WTC11 (cell line): ENCODE measurements at regions not wholly inside any gene's neighbourhood (a gene's known extent, or its start where the extent isn't known, plus 50 kb on each side); places are given as distances from the start of the nearest gene placed in this dataset.
A peak's percentile ranks its signal among the peaks of the same experiment; 100 is the strongest.

Source experiments
- ATAC-seq: fragments of 200-7000 bp; cut with Tn5 transposase; 2 replicates; pipeline ENCODE4 v1.10.0; 2021; ENCODE audit warnings: mild to moderate bottlenecking, moderate library complexity
- CTCF ChIA-PET: fragments of 300-600 bp; sonication (Branson Sonifier 250); formaldehyde crosslinking; loops from one replicate; lab custom pipeline; 2021; ENCODE audit warnings: antibody characterized with exemption; lab: Charles Lee
- POLR2A ChIA-PET: fragments of 350-600 bp; sonication (Branson Sonifier 250); formaldehyde crosslinking; loops from one replicate; lab custom pipeline; 2021; ENCODE audit warnings: antibody characterized with exemption; lab: Charles Lee
- DNase-seq: peaks from one replicate; pipeline ENCODE4 v3.0.0; 2021; ENCODE audit warnings: low spot score
- H3K27ac Mint-ChIP-seq: 2 replicates; pipeline ENCODE4 v1.8.0; 2021; ENCODE audit warnings: mixed read lengths
- H3K27me3 Mint-ChIP-seq: 2 replicates; pipeline ENCODE4 v1.8.0; 2021; ENCODE audit warnings: low read depth, mild to moderate bottlenecking, moderate library complexity, mixed read lengths
- H3K36me3 Mint-ChIP-seq: 2 replicates; pipeline ENCODE4 v1.8.0; 2021; ENCODE audit warnings: mixed read lengths
- H3K4me1 Mint-ChIP-seq: 2 replicates; pipeline ENCODE4 v1.8.0; 2022; ENCODE audit warnings: mixed read lengths
- H3K4me3 Mint-ChIP-seq: 2 replicates; pipeline ENCODE4 v1.8.0; 2021; ENCODE audit warnings: mild to moderate bottlenecking, moderate library complexity, mixed read lengths
- H3K9me3 Mint-ChIP-seq: 2 replicates; pipeline ENCODE4 v1.8.0; 2021; ENCODE audit warnings: mixed read lengths
- ETV6 ChIP-seq: sonication (generic); formaldehyde crosslinking; IDR thresholded peaks from 2 replicates; pipeline ENCODE4 v1.8.1; 2022; ENCODE audit warnings: mild to moderate bottlenecking, missing genetic modification reagents
- FOXK1 ChIP-seq: sonication (generic); formaldehyde crosslinking; IDR thresholded peaks from 2 replicates; pipeline ENCODE4 v1.8.0; 2022; ENCODE audit warnings: mild to moderate bottlenecking, moderate library complexity, missing genetic modification reagents
- FOXP1 ChIP-seq: sonication (generic); formaldehyde crosslinking; IDR thresholded peaks from 2 replicates; pipeline ENCODE4 v1.8.0; 2022; ENCODE audit warnings: missing genetic modification reagents, mild to moderate bottlenecking, moderate library complexity, borderline replicate concordance
- FOXP4 ChIP-seq: sonication (generic); formaldehyde crosslinking; IDR thresholded peaks from 2 replicates; pipeline ENCODE4 v1.8.0; 2022; ENCODE audit warnings: mild to moderate bottlenecking, missing genetic modification reagents
- IRF1 ChIP-seq: sonication (generic); formaldehyde crosslinking; IDR thresholded peaks from 2 replicates; pipeline ENCODE4 v1.8.0; 2023; ENCODE audit warnings: missing genetic modification reagents
- JAZF1 ChIP-seq: fragments of 250-450 bp; sonication (Bioruptor Pico); IDR thresholded peaks from 2 replicates; pipeline ENCODE4 v1.9.0; 2021; ENCODE audit warnings: moderate library complexity, mild to moderate bottlenecking, inconsistent platforms
- NFE2L1 ChIP-seq: sonication (generic); formaldehyde crosslinking; IDR thresholded peaks from 2 replicates; pipeline ENCODE4 v1.8.1; 2023; ENCODE audit warnings: missing genetic modification reagents
- SMAD3 ChIP-seq: sonication (generic); formaldehyde crosslinking; IDR thresholded peaks from 2 replicates; pipeline ENCODE4 v1.8.0; 2022; ENCODE audit warnings: missing genetic modification reagents, mild to moderate bottlenecking, borderline replicate concordance
- TEAD4 ChIP-seq: sonication (generic); formaldehyde crosslinking; IDR thresholded peaks from 2 replicates; pipeline ENCODE4 v1.8.0; 2022; ENCODE audit warnings: mild to moderate bottlenecking, missing genetic modification reagents
- ZBTB43 ChIP-seq: sonication (generic); formaldehyde crosslinking; IDR thresholded peaks from 2 replicates; pipeline ENCODE4 v1.8.1; 2023; ENCODE audit warnings: mild to moderate bottlenecking, missing genetic modification reagents
- ZNF219 ChIP-seq: sonication (generic); formaldehyde crosslinking; IDR thresholded peaks from 2 replicates; pipeline ENCODE4 v1.8.0; 2023; ENCODE audit warnings: missing genetic modification reagents, mild to moderate bottlenecking, borderline replicate concordance
- ZNF671 ChIP-seq: fragments of 250-450 bp; sonication (Bioruptor Pico); IDR thresholded peaks from 2 replicates; pipeline ENCODE4 v1.8.0; 2021; ENCODE audit warnings: mild to moderate bottlenecking
- ZSCAN18 ChIP-seq: fragments of 250-450 bp; sonication (Bioruptor Pico); IDR thresholded peaks from 2 replicates; pipeline ENCODE4 v2.1.2; 2022; ENCODE audit warnings: mild to moderate bottlenecking, moderate library complexity
- TF ChIP-seq, protein P1 (sequence below): sonication (generic); formaldehyde crosslinking; IDR thresholded peaks from 2 replicates; pipeline ENCODE4 v1.8.1; 2022; ENCODE audit warnings: low read depth, mild to moderate bottlenecking, moderate library complexity, missing genetic modification reagents, borderline replicate concordance
- TF ChIP-seq, protein P2 (sequence below): sonication (generic); formaldehyde crosslinking; IDR thresholded peaks from 2 replicates; pipeline ENCODE4 v1.8.0; 2022; ENCODE audit warnings: mild to moderate bottlenecking, missing genetic modification reagents
- TF ChIP-seq, protein P3 (sequence below): sonication (generic); formaldehyde crosslinking; IDR thresholded peaks from 2 replicates; pipeline ENCODE4 v1.8.1; 2022; ENCODE audit warnings: low read depth, missing genetic modification reagents, borderline replicate concordance

- TF ChIP-seq JAZF1 (CRISPR knock-in tag) (no peak), FOXP4 (CRISPR knock-in tag) (no peak), ZNF671 (no peak), FOXP1 (CRISPR knock-in tag) (no peak), IRF1 (CRISPR knock-in tag) (no peak), ZBTB43 (no peak)
Measured at GRCh38 chr11:92791886-92792285, 177.6 kb upstream of the MTNR1B start (continued).

DNA sequence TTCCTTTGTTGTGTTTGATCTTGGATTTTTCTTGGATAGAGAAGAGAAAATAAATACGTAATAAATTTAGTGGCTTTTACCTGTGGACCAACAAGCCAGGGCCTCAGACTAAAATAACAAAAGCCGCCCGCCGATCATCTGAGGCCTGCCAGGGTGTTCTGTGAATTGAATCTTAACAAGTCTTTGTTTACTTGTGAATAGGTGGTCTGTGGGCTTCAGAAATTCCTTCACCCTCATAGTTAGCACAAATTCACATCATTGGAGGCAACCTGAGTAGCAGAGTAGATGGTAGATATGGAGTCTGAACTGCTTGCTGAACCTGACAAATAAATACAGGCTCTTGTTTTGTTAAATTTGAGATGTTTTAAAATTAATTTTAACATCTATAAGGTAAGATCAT lies 176.3 kb upstream of the MTNR1B start:
- Mint-ChIP-seq H3K27me3 (no peaks in the 10 kb centered on the region), H3K4me1 (peaks cover 43% of the 10 kb centered on the region), H3K36me3 (peaks cover 30% of the 10 kb centered on the region), H3K9me3 (peaks cover 11% of the 10 kb centered on the region; the same call in 1 of the 2 replicates), H3K4me3 (peak overlapping the region; percentile 46), H3K27ac (peak overlapping the region; percentile 30)
- DNase-seq = peak; percentile 31
- ATAC-seq = peak; percentile 94
- ChIA-PET CTCF (no interaction called here), POLR2A (no interaction called here)
- TF ChIP-seq SMAD3 (CRISPR knock-in tag) (no peak), ZNF219 (no peak), NFE2L1 (CRISPR knock-in tag) (no peak), FOXK1 (0 out of 2 replicates have a peak, but pooled peaks have one; percentile 45), ZBTB43 (no peak)
- TF ChIP-seq, protein P1, sequence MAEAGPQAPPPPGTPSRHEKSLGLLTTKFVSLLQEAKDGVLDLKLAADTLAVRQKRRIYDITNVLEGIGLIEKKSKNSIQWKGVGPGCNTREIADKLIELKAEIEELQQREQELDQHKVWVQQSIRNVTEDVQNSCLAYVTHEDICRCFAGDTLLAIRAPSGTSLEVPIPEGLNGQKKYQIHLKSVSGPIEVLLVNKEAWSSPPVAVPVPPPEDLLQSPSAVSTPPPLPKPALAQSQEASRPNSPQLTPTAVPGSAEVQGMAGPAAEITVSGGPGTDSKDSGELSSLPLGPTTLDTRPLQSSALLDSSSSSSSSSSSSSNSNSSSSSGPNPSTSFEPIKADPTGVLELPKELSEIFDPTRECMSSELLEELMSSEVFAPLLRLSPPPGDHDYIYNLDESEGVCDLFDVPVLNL (CRISPR knock-in tag) = no peak
- TF ChIP-seq, protein P2, sequence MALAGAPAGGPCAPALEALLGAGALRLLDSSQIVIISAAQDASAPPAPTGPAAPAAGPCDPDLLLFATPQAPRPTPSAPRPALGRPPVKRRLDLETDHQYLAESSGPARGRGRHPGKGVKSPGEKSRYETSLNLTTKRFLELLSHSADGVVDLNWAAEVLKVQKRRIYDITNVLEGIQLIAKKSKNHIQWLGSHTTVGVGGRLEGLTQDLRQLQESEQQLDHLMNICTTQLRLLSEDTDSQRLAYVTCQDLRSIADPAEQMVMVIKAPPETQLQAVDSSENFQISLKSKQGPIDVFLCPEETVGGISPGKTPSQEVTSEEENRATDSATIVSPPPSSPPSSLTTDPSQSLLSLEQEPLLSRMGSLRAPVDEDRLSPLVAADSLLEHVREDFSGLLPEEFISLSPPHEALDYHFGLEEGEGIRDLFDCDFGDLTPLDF (CRISPR knock-in tag) = no peak

DNA sequence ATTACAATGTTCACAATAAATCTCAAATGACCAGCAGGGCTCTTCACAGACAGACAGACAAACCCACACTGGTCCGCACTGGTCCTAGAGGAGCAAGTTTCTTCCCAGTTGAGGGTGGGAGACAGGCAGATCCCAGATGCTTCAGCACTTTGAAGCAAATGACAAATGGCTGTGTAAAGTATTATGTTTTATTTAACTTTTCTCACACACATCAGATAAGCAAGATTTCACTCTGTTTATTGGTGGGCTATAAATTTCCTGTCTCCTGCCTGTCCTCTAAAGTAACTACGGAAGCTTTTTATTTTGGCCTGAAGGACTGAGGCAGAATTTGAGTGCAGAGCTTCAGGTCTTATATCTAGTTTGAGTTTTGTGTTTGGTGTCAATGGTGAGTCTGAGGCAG lies 174.7 kb upstream of the MTNR1B start:
- Mint-ChIP-seq H3K9me3 (peaks cover 12% of the 10 kb centered on the region; the same call in 1 of the 2 replicates), H3K27me3 (no peaks in the 10 kb centered on the region), H3K4me1 (peaks cover 43% of the 10 kb centered on the region), H3K27ac (no peak overlapping the region), H3K36me3 (peaks cover 42% of the 10 kb centered on the region), H3K4me3 (no peak overlapping the region)
- ATAC-seq = no peak
- no peak for DNase-seq
- ChIA-PET CTCF (no interaction called here), POLR2A (interaction anchor here (0.6 kb wide), 1 partner anchor 35 kb away, joined by 3 read pairs; no protein-coding TSS in a partner anchor)
- TF ChIP-seq, protein P3, sequence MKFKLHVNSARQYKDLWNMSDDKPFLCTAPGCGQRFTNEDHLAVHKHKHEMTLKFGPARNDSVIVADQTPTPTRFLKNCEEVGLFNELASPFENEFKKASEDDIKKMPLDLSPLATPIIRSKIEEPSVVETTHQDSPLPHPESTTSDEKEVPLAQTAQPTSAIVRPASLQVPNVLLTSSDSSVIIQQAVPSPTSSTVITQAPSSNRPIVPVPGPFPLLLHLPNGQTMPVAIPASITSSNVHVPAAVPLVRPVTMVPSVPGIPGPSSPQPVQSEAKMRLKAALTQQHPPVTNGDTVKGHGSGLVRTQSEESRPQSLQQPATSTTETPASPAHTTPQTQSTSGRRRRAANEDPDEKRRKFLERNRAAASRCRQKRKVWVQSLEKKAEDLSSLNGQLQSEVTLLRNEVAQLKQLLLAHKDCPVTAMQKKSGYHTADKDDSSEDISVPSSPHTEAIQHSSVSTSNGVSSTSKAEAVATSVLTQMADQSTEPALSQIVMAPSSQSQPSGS (CRISPR knock-in tag) = no peak
- TF ChIP-seq ETV6 (CRISPR knock-in tag) = no peak
- no peak for TF ChIP-seq ZSCAN18 (CRISPR knock-in tag)
- no peak for TF ChIP-seq TEAD4 (CRISPR knock-in tag)
